SK-N-SH treated with all-trans-retinoic acid at 6 μM for 48 hours (cell line): ENCODE measurements at regions not wholly inside any gene's neighbourhood (a gene's known extent, or its start where the extent isn't known, plus 50 kb on each side); places are given as distances from the start of the nearest gene placed in this dataset.

Experiments used
- ATAC-seq: fragments of 200-7000 bp; cut with Tn5 transposase; 3 replicates; pipeline ENCODE4 v1.9.1; 2020; ENCODE audit warnings: mild to moderate bottlenecking, moderate library complexity
- ARNTL ChIP-seq: fragments of 450-650 bp; formaldehyde crosslinking; IDR thresholded peaks from 2 replicates; pipeline ENCODE4 v1.5.0; 2020; ENCODE audit warnings: low read depth, mild to moderate bottlenecking, moderate library complexity, borderline replicate concordance
- CSDC2 ChIP-seq: fragments of 250-450 bp; sonication (Bioruptor Pico); IDR thresholded peaks from 2 replicates; pipeline ENCODE4 v1.5.0; 2020; ENCODE audit warnings: mild to moderate bottlenecking, moderate library complexity
- ESRRG ChIP-seq: fragments of 250-450 bp; sonication (Bioruptor Pico); IDR thresholded peaks from 2 replicates; pipeline ENCODE4 v1.6.1; 2021; ENCODE audit warnings: mild to moderate bottlenecking
- GLIS3 ChIP-seq: fragments of 250-450 bp; sonication (Bioruptor Pico); IDR thresholded peaks from 2 replicates; pipeline ENCODE4 v1.5.0; 2020; ENCODE audit warnings: mild to moderate bottlenecking, moderate library complexity
- ISL1 ChIP-seq: fragments of 250-450 bp; sonication (Bioruptor Pico); IDR thresholded peaks from 2 replicates; pipeline ENCODE4 v2.1.2; 2022; ENCODE audit warnings: mild to moderate bottlenecking, moderate library complexity
- OSR1 ChIP-seq: fragments of 250-450 bp; sonication (Bioruptor Pico); IDR thresholded peaks from 2 replicates; pipeline ENCODE4 v1.8.0; 2022; ENCODE audit warnings: moderate library complexity, mild to moderate bottlenecking, inconsistent platforms
- PPARA ChIP-seq: fragments of 250-450 bp; sonication (Bioruptor Pico); IDR thresholded peaks from 2 replicates; pipeline ENCODE4 v1.5.0; 2020; ENCODE audit warnings: mild to moderate bottlenecking, borderline replicate concordance
- RARB ChIP-seq: fragments of 250-450 bp; sonication (Bioruptor Pico); IDR thresholded peaks from 2 replicates; pipeline ENCODE4 v1.8.0; 2021; ENCODE audit warnings: mild to moderate bottlenecking, moderate library complexity
- SNAI2 ChIP-seq: fragments of 250-450 bp; sonication (Bioruptor Pico); IDR thresholded peaks from 2 replicates; pipeline ENCODE4 v1.5.0; 2020; ENCODE audit warnings: mild to moderate bottlenecking, moderate library complexity
- TCF4 ChIP-seq: fragments of 250-450 bp; sonication (Bioruptor Pico); IDR thresholded peaks from 2 replicates; pipeline ENCODE4 v1.8.0; 2021; ENCODE audit warnings: mild to moderate bottlenecking, moderate library complexity, borderline replicate concordance
- TOX ChIP-seq: fragments of 250-450 bp; sonication (Bioruptor Pico); IDR thresholded peaks from 2 replicates; pipeline ENCODE4 v1.8.0; 2021; ENCODE audit warnings: mild to moderate bottlenecking, moderate library complexity, borderline replicate concordance
- ZC3H10 ChIP-seq: fragments of 250-450 bp; sonication (Bioruptor Pico); IDR thresholded peaks from 2 replicates; pipeline ENCODE4 v1.5.1; 2021; ENCODE audit warnings: mild to moderate bottlenecking, moderate library complexity
- ZFP3 ChIP-seq: fragments of 250-450 bp; sonication (Bioruptor Pico); IDR thresholded peaks from 2 replicates; pipeline ENCODE4 v1.5.0; 2020; ENCODE audit warnings: mild to moderate bottlenecking, moderate library complexity
- ZFP30 ChIP-seq: fragments of 450-650 bp; formaldehyde crosslinking; IDR thresholded peaks from 2 replicates; pipeline ENCODE4 v1.5.0; 2022; ENCODE audit warnings: mild to moderate bottlenecking, moderate library complexity
- ZNF565 ChIP-seq: fragments of 450-650 bp; formaldehyde crosslinking; conservative IDR thresholded peaks from 2 replicates; pipeline ENCODE4 v1.5.0; 2020; ENCODE audit warnings: low read depth, mild to moderate bottlenecking, moderate library complexity
- ZNF70 ChIP-seq: fragments of 450-650 bp; formaldehyde crosslinking; IDR thresholded peaks from 2 replicates; pipeline ENCODE4 v1.5.0; 2020; ENCODE audit warnings: mild to moderate bottlenecking, moderate library complexity
- ZNF8 ChIP-seq: fragments of 450-650 bp; formaldehyde crosslinking; IDR thresholded peaks from 2 replicates; pipeline ENCODE4 v1.5.0; 2020; ENCODE audit warnings: mild to moderate bottlenecking, moderate library complexity
- TF ChIP-seq, protein P1 (sequence below): fragments of 250-450 bp; sonication (Bioruptor Pico); IDR thresholded peaks from 2 replicates; pipeline ENCODE4 v1.5.0; 2020; ENCODE audit warnings: mild to moderate bottlenecking, moderate library complexity
- TF ChIP-seq, protein P2 (sequence below): fragments of 250-450 bp; sonication (Bioruptor Pico); IDR thresholded peaks from 2 replicates; pipeline ENCODE4 v1.8.0; 2021; ENCODE audit warnings: low read depth, mild to moderate bottlenecking, moderate library complexity, borderline replicate concordance
- TF ChIP-seq, protein P3 (sequence below): fragments of 250-450 bp; sonication (Bioruptor Pico); IDR thresholded peaks from 2 replicates; pipeline ENCODE4 v1.5.1; 2021; ENCODE audit warnings: mild to moderate bottlenecking, moderate library complexity
- TF ChIP-seq, protein P4 (sequence below): fragments of 250-450 bp; sonication (Bioruptor Pico); IDR thresholded peaks from 2 replicates; pipeline ENCODE4 v1.8.0; 2020; ENCODE audit warnings: mild to moderate bottlenecking, moderate library complexity, borderline replicate concordance

DNA sequence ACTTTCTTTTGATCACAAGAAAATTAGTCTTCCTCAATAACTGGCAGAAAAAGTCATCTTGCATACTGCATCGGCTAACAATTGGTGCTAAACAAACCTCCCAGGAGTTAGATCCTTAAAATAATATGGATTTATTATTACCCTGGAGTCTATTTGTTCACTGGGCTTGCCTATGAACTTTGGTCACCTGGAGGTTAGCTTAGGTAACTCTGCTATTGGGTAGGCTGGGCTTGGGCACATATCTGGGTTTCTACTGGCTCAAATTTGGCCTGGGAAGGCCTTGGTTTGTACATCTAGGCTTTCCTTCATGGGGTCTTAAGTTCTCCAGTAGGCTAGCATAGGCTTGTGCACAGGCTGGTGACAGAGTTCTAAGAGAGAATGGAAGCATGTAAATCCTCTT, 279.9 kb downstream of the RASEF start:
- ATAC-seq, result no peak

DNA sequence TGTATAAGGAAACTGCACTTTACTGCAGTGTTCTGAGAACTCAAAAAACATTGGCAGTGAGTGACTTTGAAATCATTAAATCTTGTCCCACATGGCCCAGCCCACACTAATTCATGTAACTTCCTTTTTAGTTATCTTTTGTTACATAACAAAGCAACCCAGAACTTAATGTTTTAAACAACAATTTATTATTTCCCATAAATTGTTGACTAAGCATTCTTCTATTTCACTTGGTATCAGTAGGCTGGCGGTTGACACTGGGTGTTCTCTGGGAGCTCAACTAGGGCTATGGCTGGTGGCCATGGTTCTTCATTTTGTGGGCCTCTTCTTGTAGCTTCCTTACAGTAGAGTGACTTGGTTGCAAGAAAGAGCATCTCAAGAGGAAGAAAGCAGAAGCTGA, 278.4 kb downstream of the RASEF start:
- no peak for TF ChIP-seq ZNF8 (CRISPR knock-in tag)
- no peak for TF ChIP-seq SNAI2
- no peak for TF ChIP-seq ZNF565
- no peak for ATAC-seq

More for the DNA sequence above, 279.9 kb downstream of the RASEF start:
- TF ChIP-seq OSR1 (CRISPR knock-in tag) (no peak), ZNF565 (no peak), ESRRG (CRISPR knock-in tag) (no peak), ZNF8 (CRISPR knock-in tag) (no peak), GLIS3 (CRISPR knock-in tag) (no peak), ZNF70 (CRISPR knock-in tag) (no peak), RARB (CRISPR knock-in tag) (no peak), ZFP3 (CRISPR knock-in tag) (no peak), PPARA (no peak), SNAI2 (no peak), TOX (no peak), ARNTL (no peak), TCF4 (CRISPR knock-in tag) (no peak), ZC3H10 (no peak)
- TF ChIP-seq, protein P1, sequence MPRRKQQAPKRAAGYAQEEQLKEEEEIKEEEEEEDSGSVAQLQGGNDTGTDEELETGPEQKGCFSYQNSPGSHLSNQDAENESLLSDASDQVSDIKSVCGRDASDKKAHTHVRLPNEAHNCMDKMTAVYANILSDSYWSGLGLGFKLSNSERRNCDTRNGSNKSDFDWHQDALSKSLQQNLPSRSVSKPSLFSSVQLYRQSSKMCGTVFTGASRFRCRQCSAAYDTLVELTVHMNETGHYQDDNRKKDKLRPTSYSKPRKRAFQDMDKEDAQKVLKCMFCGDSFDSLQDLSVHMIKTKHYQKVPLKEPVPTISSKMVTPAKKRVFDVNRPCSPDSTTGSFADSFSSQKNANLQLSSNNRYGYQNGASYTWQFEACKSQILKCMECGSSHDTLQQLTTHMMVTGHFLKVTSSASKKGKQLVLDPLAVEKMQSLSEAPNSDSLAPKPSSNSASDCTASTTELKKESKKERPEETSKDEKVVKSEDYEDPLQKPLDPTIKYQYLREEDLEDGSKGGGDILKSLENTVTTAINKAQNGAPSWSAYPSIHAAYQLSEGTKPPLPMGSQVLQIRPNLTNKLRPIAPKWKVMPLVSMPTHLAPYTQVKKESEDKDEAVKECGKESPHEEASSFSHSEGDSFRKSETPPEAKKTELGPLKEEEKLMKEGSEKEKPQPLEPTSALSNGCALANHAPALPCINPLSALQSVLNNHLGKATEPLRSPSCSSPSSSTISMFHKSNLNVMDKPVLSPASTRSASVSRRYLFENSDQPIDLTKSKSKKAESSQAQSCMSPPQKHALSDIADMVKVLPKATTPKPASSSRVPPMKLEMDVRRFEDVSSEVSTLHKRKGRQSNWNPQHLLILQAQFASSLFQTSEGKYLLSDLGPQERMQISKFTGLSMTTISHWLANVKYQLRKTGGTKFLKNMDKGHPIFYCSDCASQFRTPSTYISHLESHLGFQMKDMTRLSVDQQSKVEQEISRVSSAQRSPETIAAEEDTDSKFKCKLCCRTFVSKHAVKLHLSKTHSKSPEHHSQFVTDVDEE, result no peak
- TF ChIP-seq, protein P2, sequence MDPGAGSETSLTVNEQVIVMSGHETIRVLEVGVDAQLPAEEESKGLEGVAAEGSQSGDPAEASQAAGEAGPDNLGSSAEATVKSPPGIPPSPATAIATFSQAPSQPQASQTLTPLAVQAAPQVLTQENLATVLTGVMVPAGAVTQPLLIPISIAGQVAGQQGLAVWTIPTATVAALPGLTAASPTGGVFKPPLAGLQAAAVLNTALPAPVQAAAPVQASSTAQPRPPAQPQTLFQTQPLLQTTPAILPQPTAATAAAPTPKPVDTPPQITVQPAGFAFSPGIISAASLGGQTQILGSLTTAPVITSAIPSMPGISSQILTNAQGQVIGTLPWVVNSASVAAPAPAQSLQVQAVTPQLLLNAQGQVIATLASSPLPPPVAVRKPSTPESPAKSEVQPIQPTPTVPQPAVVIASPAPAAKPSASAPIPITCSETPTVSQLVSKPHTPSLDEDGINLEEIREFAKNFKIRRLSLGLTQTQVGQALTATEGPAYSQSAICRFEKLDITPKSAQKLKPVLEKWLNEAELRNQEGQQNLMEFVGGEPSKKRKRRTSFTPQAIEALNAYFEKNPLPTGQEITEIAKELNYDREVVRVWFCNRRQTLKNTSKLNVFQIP (CRISPR knock-in tag), result no peak
- TF ChIP-seq, all 23 proteins: peak for 0

DNA sequence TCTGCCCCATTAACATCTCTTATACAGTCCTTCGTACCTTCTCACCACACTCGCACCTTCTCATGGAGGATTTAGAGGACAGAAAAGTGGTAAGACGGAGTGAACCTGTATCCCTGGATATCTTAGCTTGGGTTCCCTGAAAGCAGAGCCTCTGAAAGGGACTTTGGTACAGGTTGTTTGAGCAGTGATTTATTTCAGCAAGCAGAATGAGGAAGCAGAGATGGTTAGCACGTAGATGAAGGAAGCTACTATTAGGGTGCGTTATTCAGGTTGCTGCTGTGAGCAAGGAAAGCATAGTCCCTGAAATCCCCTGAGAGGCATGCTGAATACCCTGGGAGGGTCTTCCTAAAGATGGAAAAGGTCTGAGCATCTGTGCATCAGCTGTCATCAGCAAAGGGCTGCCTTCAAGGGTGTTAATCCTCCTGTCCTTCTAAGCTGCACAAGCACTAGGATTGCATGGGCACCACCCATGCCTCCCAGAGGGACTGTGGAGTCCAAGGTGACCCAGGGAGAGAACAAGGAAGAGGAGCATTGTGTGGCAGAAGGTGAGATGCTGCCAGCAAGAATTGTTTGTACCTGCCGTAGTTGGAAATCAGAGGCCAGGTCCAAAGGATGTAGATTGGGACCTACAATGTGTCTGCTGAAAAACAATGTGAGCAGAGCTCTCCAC, 273.7 kb downstream of the RASEF start:
- TF ChIP-seq ISL1 (no peak), ESRRG (CRISPR knock-in tag) (no peak), GLIS3 (CRISPR knock-in tag) (no peak), TOX (no peak), ZFP30 (no peak), TCF4 (CRISPR knock-in tag) (no peak), PPARA (no peak), ZNF8 (CRISPR knock-in tag) (no peak), CSDC2 (no peak)
- TF ChIP-seq, protein P3, sequence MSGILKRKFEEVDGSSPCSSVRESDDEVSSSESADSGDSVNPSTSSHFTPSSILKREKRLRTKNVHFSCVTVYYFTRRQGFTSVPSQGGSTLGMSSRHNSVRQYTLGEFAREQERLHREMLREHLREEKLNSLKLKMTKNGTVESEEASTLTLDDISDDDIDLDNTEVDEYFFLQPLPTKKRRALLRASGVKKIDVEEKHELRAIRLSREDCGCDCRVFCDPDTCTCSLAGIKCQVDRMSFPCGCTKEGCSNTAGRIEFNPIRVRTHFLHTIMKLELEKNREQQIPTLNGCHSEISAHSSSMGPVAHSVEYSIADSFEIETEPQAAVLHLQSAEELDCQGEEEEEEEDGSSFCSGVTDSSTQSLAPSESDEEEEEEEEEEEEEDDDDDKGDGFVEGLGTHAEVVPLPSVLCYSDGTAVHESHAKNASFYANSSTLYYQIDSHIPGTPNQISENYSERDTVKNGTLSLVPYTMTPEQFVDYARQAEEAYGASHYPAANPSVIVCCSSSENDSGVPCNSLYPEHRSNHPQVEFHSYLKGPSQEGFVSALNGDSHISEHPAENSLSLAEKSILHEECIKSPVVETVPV (CRISPR knock-in tag), result no peak
- TF ChIP-seq, protein P4, sequence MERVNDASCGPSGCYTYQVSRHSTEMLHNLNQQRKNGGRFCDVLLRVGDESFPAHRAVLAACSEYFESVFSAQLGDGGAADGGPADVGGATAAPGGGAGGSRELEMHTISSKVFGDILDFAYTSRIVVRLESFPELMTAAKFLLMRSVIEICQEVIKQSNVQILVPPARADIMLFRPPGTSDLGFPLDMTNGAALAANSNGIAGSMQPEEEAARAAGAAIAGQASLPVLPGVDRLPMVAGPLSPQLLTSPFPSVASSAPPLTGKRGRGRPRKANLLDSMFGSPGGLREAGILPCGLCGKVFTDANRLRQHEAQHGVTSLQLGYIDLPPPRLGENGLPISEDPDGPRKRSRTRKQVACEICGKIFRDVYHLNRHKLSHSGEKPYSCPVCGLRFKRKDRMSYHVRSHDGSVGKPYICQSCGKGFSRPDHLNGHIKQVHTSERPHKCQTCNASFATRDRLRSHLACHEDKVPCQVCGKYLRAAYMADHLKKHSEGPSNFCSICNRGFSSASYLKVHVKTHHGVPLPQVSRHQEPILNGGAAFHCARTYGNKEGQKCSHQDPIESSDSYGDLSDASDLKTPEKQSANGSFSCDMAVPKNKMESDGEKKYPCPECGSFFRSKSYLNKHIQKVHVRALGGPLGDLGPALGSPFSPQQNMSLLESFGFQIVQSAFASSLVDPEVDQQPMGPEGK, result no peak
- TF ChIP-seq, protein P1, result no peak
- no peak for ATAC-seq
